ENCODE measurements at regions not wholly inside any gene's neighbourhood (a gene's known extent, or its start where the extent isn't known, plus 50 kb on each side); places are given as distances from the start of the nearest gene placed in this dataset.
A peak's percentile ranks its signal among the peaks of the same experiment; 100 is the strongest.

DNA sequence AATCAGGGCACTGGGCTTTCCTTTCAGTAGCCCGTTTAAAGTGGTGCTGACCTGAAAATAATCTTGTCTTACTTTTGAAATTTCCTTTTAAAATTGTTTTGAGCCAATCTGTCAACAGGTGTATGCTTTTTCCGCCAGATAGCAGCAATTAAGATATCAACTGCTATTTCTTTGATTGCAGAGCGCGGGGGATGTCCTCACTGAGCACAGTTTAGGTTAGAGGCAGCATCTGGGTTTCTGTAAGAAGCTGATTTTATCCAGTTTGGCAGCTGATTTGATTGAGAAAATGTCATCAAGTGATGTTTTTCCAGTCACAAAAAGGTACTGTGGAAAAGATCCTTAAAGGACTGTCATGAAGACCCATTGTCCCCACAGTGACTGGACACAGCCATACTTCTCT, 371.8 kb downstream of the ADAMTS20 start:
- WGBS, 2 donors = 69 to 74% methylated on average over 4 of the region's 4 CpGs
- H3K9me3 ChIP-seq (ENCODE audit: control insufficient read depth in 4 of 4, insufficient read depth in 3 of 4, low read length in 3 of 4) = peaks cover 0 to 8% (median 3%) of the 10 kb centered on the region in 4 donors
- DNase-seq (no peak), ATAC-seq (ENCODE audit: insufficient read depth, low FRiP score) (no peak)
- H3K27me3 ChIP-seq (ENCODE audit: control insufficient read depth in 3 of 3, insufficient read depth in 3 of 3, low read length in 2 of 3) = no peaks in the 10 kb centered on the region
- H3K4me1 ChIP-seq (ENCODE audit: control insufficient read depth in 5 of 5, insufficient read depth in 5 of 5, low read length in 5 of 5) = no peaks in the 10 kb centered on the region
- no peak overlapping the region for H3K4me3 ChIP-seq
- H3K9ac ChIP-seq (ENCODE audit: insufficient read depth in 1 of 2, low read length in 2 of 2) = no peak overlapping the region
- H3K27ac ChIP-seq (ENCODE audit: low read depth in 1 of 2, low read length in 1 of 2) = no peak overlapping the region
- H3K36me3 ChIP-seq (ENCODE audit: control insufficient read depth in 4 of 4, insufficient read depth in 4 of 4, low read length in 4 of 4) = no peaks in the 10 kb centered on the region
- no peak for TF ChIP-seq CTCF (IDR thresholded peaks at IDR 0.05; ENCODE audit: control extremely low read depth, extremely low read depth)

- no peaks in the 10 kb centered on the region for H3K27me3 ChIP-seq (ENCODE audit: control insufficient read depth in 3 of 3, insufficient read depth in 3 of 3, low read length in 2 of 3)
- no peak overlapping the region for H3K4me3 ChIP-seq
- H3K4me1 ChIP-seq (ENCODE audit: control insufficient read depth in 5 of 5, insufficient read depth in 5 of 5, low read length in 5 of 5) = no peaks in the 10 kb centered on the region
- H3K9me3 ChIP-seq (ENCODE audit: control insufficient read depth in 4 of 4, insufficient read depth in 3 of 4, low read length in 3 of 4) = peaks cover 0 to 8% (median 3%) of the 10 kb centered on the region in 4 donors
- no peak overlapping the region for H3K9ac ChIP-seq (ENCODE audit: insufficient read depth in 1 of 2, low read length in 2 of 2)
- no peaks in the 10 kb centered on the region for H3K36me3 ChIP-seq (ENCODE audit: control insufficient read depth in 4 of 4, insufficient read depth in 4 of 4, low read length in 4 of 4)
- WGBS, 2 donors = 62 to 87% methylated on average over 1 of the region's 1 CpG
- no peak overlapping the region for H3K27ac ChIP-seq (ENCODE audit: low read depth in 1 of 2, low read length in 1 of 2)
- TF ChIP-seq CTCF (IDR thresholded peaks at IDR 0.05; ENCODE audit: control extremely low read depth, extremely low read depth) = no peak
- DNase-seq (peak in 1 of 3 donors; percentile 6), ATAC-seq (ENCODE audit: insufficient read depth, low FRiP score) (no peak)
Observed at GRCh38 chr12:43179486-43179885, 372.5 kb downstream of the ADAMTS20 start.

GRCh38 chr12:43177276-43177675, 374.7 kb downstream of the ADAMTS20 start:
- DNase-seq (no peak), ATAC-seq (ENCODE audit: insufficient read depth, low FRiP score) (no peak)
- Histone ChIP-seq H3K9me3 (ENCODE audit: control insufficient read depth in 4 of 4, insufficient read depth in 3 of 4, low read length in 3 of 4) (peaks cover 0 to 5% (median 1%) of the 10 kb centered on the region in 4 donors), H3K9ac (ENCODE audit: insufficient read depth in 1 of 2, low read length in 2 of 2) (no peak overlapping the region), H3K27ac (ENCODE audit: low read depth in 1 of 2, low read length in 1 of 2) (no peak overlapping the region), H3K27me3 (ENCODE audit: control insufficient read depth in 3 of 3, insufficient read depth in 3 of 3, low read length in 2 of 3) (no peaks in the 10 kb centered on the region), H3K4me3 (no peak overlapping the region), H3K4me1 (ENCODE audit: control insufficient read depth in 5 of 5, insufficient read depth in 5 of 5, low read length in 5 of 5) (no peaks in the 10 kb centered on the region), H3K36me3 (ENCODE audit: control insufficient read depth in 4 of 4, insufficient read depth in 4 of 4, low read length in 4 of 4) (no peaks in the 10 kb centered on the region)
- TF ChIP-seq CTCF (IDR thresholded peaks at IDR 0.05; ENCODE audit: control extremely low read depth, extremely low read depth) = no peak
- WGBS, 2 donors = 86 to 90% methylated on average over 2 of the region's 2 CpGs

GRCh38 chr12:43169115-43169681, 382.8 kb downstream of the ADAMTS20 start:
- no peak for DNase-seq

More at GRCh38 chr12:43169115-43169681, 382.8 kb downstream of the ADAMTS20 start:
- TF ChIP-seq CTCF (IDR thresholded peaks at IDR 0.05; ENCODE audit: control extremely low read depth, extremely low read depth) = no peak
- Histone ChIP-seq H3K27me3 (ENCODE audit: control insufficient read depth in 3 of 3, insufficient read depth in 3 of 3, low read length in 2 of 3) (no peaks in the 10 kb centered on the region), H3K9ac (ENCODE audit: insufficient read depth in 1 of 2, low read length in 2 of 2) (no peak overlapping the region), H3K4me1 (ENCODE audit: control insufficient read depth in 5 of 5, insufficient read depth in 5 of 5, low read length in 5 of 5) (peaks cover 0 to 4% (median 0%) of the 10 kb centered on the region in 5 donors), H3K9me3 (ENCODE audit: control insufficient read depth in 4 of 4, insufficient read depth in 3 of 4, low read length in 3 of 4) (no peaks in the 10 kb centered on the region), H3K36me3 (ENCODE audit: control insufficient read depth in 4 of 4, insufficient read depth in 4 of 4, low read length in 4 of 4) (no peaks in the 10 kb centered on the region), H3K27ac (ENCODE audit: low read depth in 1 of 2, low read length in 1 of 2) (no peak overlapping the region), H3K4me3 (no peak overlapping the region)
- ATAC-seq (ENCODE audit: insufficient read depth, low FRiP score) = no peak
- WGBS, 2 donors = 36 to 45% methylated on average over 3 of the region's 3 CpGs

Measured in lung (tissue), 11 donors.